22Rv1 (cell line): ENCODE measurements at regions not wholly inside any gene's neighbourhood (a gene's known extent, or its start where the extent isn't known, plus 50 kb on each side); places are given as distances from the start of the nearest gene placed in this dataset.

ENCODE experiments used
- ZFX ChIP-seq: fragments of 450-650 bp; IDR thresholded peaks from 2 replicates; pipeline ENCODE4 v1.6.1; 2017; ENCODE audit warnings: antibody characterized with exemption, borderline replicate concordance
- TF ChIP-seq, protein P1 (sequence below): fragments of 450-650 bp; IDR thresholded peaks from 2 replicates; pipeline ENCODE4 v1.5.1; 2017; ENCODE audit warnings: mild to moderate bottlenecking

- TF ChIP-seq, protein P1, sequence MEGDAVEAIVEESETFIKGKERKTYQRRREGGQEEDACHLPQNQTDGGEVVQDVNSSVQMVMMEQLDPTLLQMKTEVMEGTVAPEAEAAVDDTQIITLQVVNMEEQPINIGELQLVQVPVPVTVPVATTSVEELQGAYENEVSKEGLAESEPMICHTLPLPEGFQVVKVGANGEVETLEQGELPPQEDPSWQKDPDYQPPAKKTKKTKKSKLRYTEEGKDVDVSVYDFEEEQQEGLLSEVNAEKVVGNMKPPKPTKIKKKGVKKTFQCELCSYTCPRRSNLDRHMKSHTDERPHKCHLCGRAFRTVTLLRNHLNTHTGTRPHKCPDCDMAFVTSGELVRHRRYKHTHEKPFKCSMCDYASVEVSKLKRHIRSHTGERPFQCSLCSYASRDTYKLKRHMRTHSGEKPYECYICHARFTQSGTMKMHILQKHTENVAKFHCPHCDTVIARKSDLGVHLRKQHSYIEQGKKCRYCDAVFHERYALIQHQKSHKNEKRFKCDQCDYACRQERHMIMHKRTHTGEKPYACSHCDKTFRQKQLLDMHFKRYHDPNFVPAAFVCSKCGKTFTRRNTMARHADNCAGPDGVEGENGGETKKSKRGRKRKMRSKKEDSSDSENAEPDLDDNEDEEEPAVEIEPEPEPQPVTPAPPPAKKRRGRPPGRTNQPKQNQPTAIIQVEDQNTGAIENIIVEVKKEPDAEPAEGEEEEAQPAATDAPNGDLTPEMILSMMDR, result no peak
- no peak for TF ChIP-seq ZFX
Observed at GRCh38 chrX:131402124-131402811, 113.2 kb upstream of the IGSF1 start.
